A673 (cell line): ENCODE measurements at regions not wholly inside any gene's neighbourhood (a gene's known extent, or its start where the extent isn't known, plus 50 kb on each side); places are given as distances from the start of the nearest gene placed in this dataset.
"Not testable (repeated sequence)": the region's sequence is repeated elsewhere in the genome, so short reads cannot be mapped to it uniquely, and the experiment has no call there.

ENCODE experiments used
- CTCF ChIP-seq: fragments of 300-800, 200-600 bp; sonication (generic); conservative IDR thresholded peaks from 2 replicates; pipeline ENCODE4 v1.5.1; 2017; ENCODE audit warnings: low read depth, mild to moderate bottlenecking, antibody characterized with exemption, low read length, moderate library complexity, mixed read lengths
- EZH2 ChIP-seq: fragments of 200-600 bp; sonication (generic); IDR thresholded peaks from 2 replicates; pipeline ENCODE4 v1.6.1; 2017; ENCODE audit warnings: borderline replicate concordance, low read depth, mild to moderate bottlenecking, mixed read lengths, antibody characterized with exemption, low read length; ENCODE audit not compliant: poor library complexity, severe bottlenecking

- not testable (repeated sequence) for TF ChIP-seq CTCF, EZH2
Observed at GRCh38 chr22:11600896-11601890, 3926.8 kb upstream of the OR11H1 start.
